HepG2 (cell line): ENCODE measurements at regions not wholly inside any gene's neighbourhood (a gene's known extent, or its start where the extent isn't known, plus 50 kb on each side); places are given as distances from the start of the nearest gene placed in this dataset.

ENCODE experiments used
- ATAC-seq: fragments of 200-7000 bp; cut with Tn5 transposase; 3 replicates; pipeline ENCODE4 v1.9.1; 2020; ENCODE audit warnings: mild to moderate bottlenecking, moderate library complexity
- BruUV-seq: library from RNA; stranded (reverse); fragments of 400-500 nt; replicated peaks from 2 replicates; lab custom pipeline; 2021; lab: Mats Ljungman, UMichigan
- CTCF ChIA-PET: fragments of 300-600 bp; formaldehyde crosslinking; extraction: SDS; loops from one replicate; lab custom pipeline; 2021; ENCODE audit warnings: low total read pairs, inconsistent platforms, low intra/inter-chr PET ratio; lab: Yijun Ruan, JAX
- POLR2A ChIA-PET: fragments of 350-600 bp; sonication (Branson Sonifier 250); formaldehyde crosslinking; loops from one replicate; lab custom pipeline; 2020; ENCODE audit warnings: antibody characterized with exemption, inconsistent platforms; lab: Yijun Ruan, JAX
- DNase-seq: peaks from one replicate; pipeline ENCODE4 v3.0.0-alpha.2; 2015; ENCODE audit warnings: low spot score
- FAIRE-seq: peaks from 3 replicates; lab custom pipeline; 2011; peaks lifted over from hg19 to GRCh38; lab: Jason Lieb, UNC
- H2AFZ ChIP-seq: one replicate; pipeline ENCODE4 v1.6.1; 2011; ENCODE audit warnings: low read length, inconsistent platforms
- H3K27ac ChIP-seq: fragments of 300-600 bp; 3 replicates; pipeline ENCODE4 v1.8.0; 2011; ENCODE audit warnings: mixed run types, mild to moderate bottlenecking, mixed read lengths, low read length, inconsistent platforms; ENCODE audit not compliant: insufficient read depth; ENCODE audit errors: extremely low read length
- H3K27me3 ChIP-seq, 2 experiments: fragments of 200-600 bp in 1 of 2; 2 replicates in 1 of 2; 3 replicates in 1 of 2; pipeline versions ENCODE4 v1.6.0 to v1.8.0; 2011; ENCODE audit warnings: low read length in 2 of 2, mild to moderate bottlenecking in 2 of 2, moderate library complexity in 2 of 2, inconsistent platforms in 1 of 2; ENCODE audit not compliant: insufficient read depth in 2 of 2, control insufficient read depth in 1 of 2
- H3K36me3 ChIP-seq, 2 experiments: fragments of 200-600 bp in 1 of 2; replicated peaks in 1 of 2; 2 replicates in 1 of 2; 3 replicates in 1 of 2; pipeline versions ENCODE4 v1.5.1 to v1.8.0; 2011; ENCODE audit warnings: low read length in 2 of 2, inconsistent platforms in 1 of 2; ENCODE audit not compliant: insufficient read depth in 2 of 2, control insufficient read depth in 1 of 2
- H3K4me1 ChIP-seq: 2 replicates; pipeline ENCODE4 v1.5.1; 2012; ENCODE audit warnings: low read length, inconsistent platforms; ENCODE audit not compliant: insufficient read depth
- H3K4me2 ChIP-seq: 2 replicates; pipeline ENCODE4 v1.6.0; 2011; ENCODE audit warnings: low read depth, low read length, inconsistent platforms
- H3K4me3 ChIP-seq, 3 experiments: fragments of 200-600 bp in 1 of 3; sonication (generic), shearing (Covaris generic) in 1 of 3; replicated peaks in 1 of 3; 2 replicates each; pipeline ENCODE4 v1.5.1; 2011 to 2016; ENCODE audit warnings: low read length in 3 of 3, inconsistent platforms in 2 of 3, low read depth in 2 of 3, mild to moderate bottlenecking in 2 of 3, control low read depth in 1 of 3, mixed read lengths in 1 of 3; ENCODE audit not compliant: insufficient read depth in 1 of 3
- H3K79me2 ChIP-seq: one replicate; pipeline ENCODE4 v1.6.1; 2011; ENCODE audit warnings: low read length, inconsistent platforms; ENCODE audit not compliant: insufficient read depth
- H3K9ac ChIP-seq: 2 replicates; pipeline ENCODE4 v1.6.0; 2011; ENCODE audit warnings: mild to moderate bottlenecking, low read depth, low read length, inconsistent platforms; ENCODE audit not compliant: insufficient read depth
- H3K9me3 ChIP-seq: 2 replicates; pipeline ENCODE4 v1.5.1; 2012; ENCODE audit warnings: mild to moderate bottlenecking, low read length
- H4K20me1 ChIP-seq: 2 replicates; pipeline ENCODE4 v1.6.0; 2011; ENCODE audit warnings: inconsistent platforms, mild to moderate bottlenecking, low read length, moderate library complexity; ENCODE audit not compliant: insufficient read depth
- CBX2 ChIP-seq, 2 experiments: fragments of 200-600 bp in 1 of 2; sonication (generic); formaldehyde crosslinking in 1 of 2; IDR thresholded peaks; 2 replicates each; pipeline versions ENCODE4 v1.7.0 to v1.8.1; 2018 to 2022; ENCODE audit warnings: low read depth in 2 of 2, low read length in 1 of 2, mild to moderate bottlenecking in 1 of 2, missing genetic modification reagents in 1 of 2
- MATR3 ChIP-seq: sonication (generic); formaldehyde crosslinking; IDR thresholded peaks from 2 replicates; pipeline ENCODE4 v1.4.0; 2020; ENCODE audit warnings: missing genetic modification reagents
- MXD1 ChIP-seq: sonication (generic); formaldehyde crosslinking; IDR thresholded peaks from 2 replicates; pipeline ENCODE4 v1.4.0; 2020; ENCODE audit warnings: mild to moderate bottlenecking, missing genetic modification reagents
- TOPORS ChIP-seq: sonication (generic); formaldehyde crosslinking; IDR thresholded peaks from 2 replicates; pipeline ENCODE4 v1.8.0; 2023; ENCODE audit warnings: mild to moderate bottlenecking, missing genetic modification reagents
- ZFP36L1 ChIP-seq: sonication (generic); formaldehyde crosslinking; IDR thresholded peaks from 2 replicates; pipeline ENCODE4 v1.8.0; 2022; ENCODE audit warnings: mild to moderate bottlenecking, missing genetic modification reagents, moderate library complexity
- ZFP62 ChIP-seq: sonication (generic); formaldehyde crosslinking; IDR thresholded peaks from 2 replicates; pipeline ENCODE4 v1.4.0; 2020; ENCODE audit warnings: missing genetic modification reagents
- ZNF18 ChIP-seq: sonication (generic); formaldehyde crosslinking; IDR thresholded peaks from 2 replicates; pipeline ENCODE4 v1.8.0; 2022; ENCODE audit warnings: mild to moderate bottlenecking, missing genetic modification reagents; ENCODE audit not compliant: insufficient replicate concordance
- ZNF276 ChIP-seq: sonication (generic); formaldehyde crosslinking; IDR thresholded peaks from 2 replicates; pipeline ENCODE4 v1.4.0; 2020; ENCODE audit warnings: mild to moderate bottlenecking, low read depth, missing genetic modification reagents
- ZNF468 ChIP-seq: sonication (generic); formaldehyde crosslinking; IDR thresholded peaks from 2 replicates; pipeline ENCODE4 v1.8.0; 2022; ENCODE audit warnings: mild to moderate bottlenecking, moderate library complexity, missing genetic modification reagents
- ZNF776 ChIP-seq: sonication (generic); formaldehyde crosslinking; IDR thresholded peaks from 2 replicates; pipeline ENCODE4 v1.4.0; 2020; ENCODE audit warnings: mild to moderate bottlenecking, missing genetic modification reagents
- ZSCAN22 ChIP-seq: sonication (generic); formaldehyde crosslinking; IDR thresholded peaks from 2 replicates; pipeline ENCODE4 v1.4.0; 2020; ENCODE audit warnings: mild to moderate bottlenecking, missing genetic modification reagents
- ZSCAN31 ChIP-seq: sonication (generic); formaldehyde crosslinking; IDR thresholded peaks from 2 replicates; pipeline ENCODE4 v1.5.0; 2020; ENCODE audit warnings: low read depth, mild to moderate bottlenecking, missing genetic modification reagents
- ZXDC ChIP-seq: sonication (generic); formaldehyde crosslinking; IDR thresholded peaks from 2 replicates; pipeline ENCODE4 v1.5.0; 2020; ENCODE audit warnings: mild to moderate bottlenecking, missing genetic modification reagents
- WGBS: methylation state at CpG from one replicate; pipeline ENCODE4 v1.1.6; 2017; ENCODE audit warnings: low lambda C conversion rate; 5-methylcytosine and 5-hydroxymethylcytosine counted together
- in situ Hi-C: cut with HindIII; loops from 2 replicates; pipeline ENCODE4 v1.10.0; 2017; ENCODE audit warnings: low pct_unique_long_range_greater_than_20kb; ENCODE audit not compliant: extremely low pct_ligation_motif_present
- intact Hi-C: fragments of 100-400 bp; cut with micrococcal nuclease; formaldehyde crosslinking; loops from one replicate; pipeline ENCODE4 v1.10.0; 2022; ENCODE audit not compliant: unreplicated experiment

- TF ChIP-seq ZNF776 (no peak), MXD1 (CRISPR knock-in tag) (no peak), MATR3 (CRISPR knock-in tag) (no peak), TOPORS (CRISPR knock-in tag) (no peak), ZFP36L1 (CRISPR knock-in tag) (no peak), ZNF468 (no peak)
- 50% methylated on average over 5 of the region's 6 CpGs for WGBS
- intact Hi-C loops (no loop called here), in situ Hi-C loops (no loop called here)
- ATAC-seq (no peak), DNase-seq (no peak), FAIRE-seq (no peak)
- Histone ChIP-seq H3K4me2 (no peak overlapping the region), H3K27ac (no peak overlapping the region), H3K79me2 (no peaks in the 10 kb centered on the region), H3K36me3 (no peaks in the 10 kb centered on the region), H3K9ac (no peak overlapping the region), H3K27me3 (no peaks in the 10 kb centered on the region), H4K20me1 (no peaks in the 10 kb centered on the region), H3K9me3 (no peaks in the 10 kb centered on the region), H2AFZ (no peak overlapping the region), H3K4me1 (no peaks in the 10 kb centered on the region), H3K4me3 (no peak overlapping the region)
- POLR2A ChIA-PET, result no interaction called here
- BruUV-seq, result no TSS peak
- CTCF ChIA-PET, result no interaction called here
These were observed 1004.4 kb upstream of the ALCAM start for GRCh38 chr3:104362319-104362718.

- ATAC-seq, result no peak
- TF ChIP-seq ZNF276, result no peak
- TF ChIP-seq ZFP62 (CRISPR knock-in tag), result no peak
- no peak for TF ChIP-seq ZXDC (CRISPR knock-in tag)
- no peak for TF ChIP-seq ZSCAN22 (CRISPR knock-in tag)
- TF ChIP-seq ZNF18, result no peak
- TF ChIP-seq ZSCAN31 (CRISPR knock-in tag), result no peak
- no peak for TF ChIP-seq CBX2 (IDR thresholded peaks at IDR 0.05; ENCODE audit: low read depth, low read length)
- TF ChIP-seq CBX2 (CRISPR knock-in tag; IDR thresholded peaks at IDR 0.05; ENCODE audit: low read depth), result no peak
These were observed 999.7 kb upstream of the ALCAM start for GRCh38 chr3:104367000-104367399.

More at GRCh38 chr3:104367000-104367399, 999.7 kb upstream of the ALCAM start:
- Histone ChIP-seq H3K4me2 (no peak overlapping the region), H3K36me3 (no peaks in the 10 kb centered on the region), H3K9me3 (no peaks in the 10 kb centered on the region), H3K4me3 (no peak overlapping the region), H3K4me1 (no peaks in the 10 kb centered on the region), H3K79me2 (no peaks in the 10 kb centered on the region), H3K27me3 (no peaks in the 10 kb centered on the region), H3K9ac (no peak overlapping the region), H4K20me1 (no peaks in the 10 kb centered on the region), H2AFZ (no peak overlapping the region), H3K27ac (no peak overlapping the region)
- WGBS, result 0% methylated on average over 3 of the region's 3 CpGs
- intact Hi-C loops, result no loop called here
- DNase-seq (no peak), FAIRE-seq (no peak)
- in situ Hi-C loops, result no loop called here
- CTCF ChIA-PET, result no interaction called here
- POLR2A ChIA-PET, result no interaction called here
- no TSS peak for BruUV-seq
